ENCODE measurements at regions not wholly inside any gene's neighbourhood (a gene's known extent, or its start where the extent isn't known, plus 50 kb on each side); places are given as distances from the start of the nearest gene placed in this dataset.

GRCh38 chr11:39220501-39221230 is 2238.8 kb downstream of the LRRC4C start:
- no peaks in the 10 kb centered on the region for H3K79me2 ChIP-seq (ENCODE audit: insufficient read depth, low read length)
- ChIA-PET RAD21 (ENCODE audit: low non-redundant PET in 1 of 2, low total read pairs in 2 of 2, uncharacterized antibody in 2 of 2, unreplicated experiment in 2 of 2) (no interaction called here), POLR2A (no interaction called here), CTCF (no interaction called here)
- no peak overlapping the region for H2AFZ ChIP-seq (ENCODE audit: low read depth, low read length, poor library complexity, severe bottlenecking)
- intact Hi-C loops (cut with micrococcal nuclease): no loop called here
- H3K4me1 ChIP-seq (ENCODE audit: control insufficient read depth in 1 of 2, insufficient read depth in 2 of 2, low read length in 2 of 2): no peaks in the 10 kb centered on the region
- no peak for DNase-seq (ENCODE audit: low read depth, low spot score)
- no peak for TF ChIP-seq POLR2A (IDR thresholded peaks at IDR 0.05; ENCODE audit: borderline replicate concordance, extremely low read depth, insufficient read depth, insufficient read length)
- TF ChIP-seq CTCF (IDR thresholded peaks at IDR 0.05 in 2 of 3, conservative IDR thresholded peaks at IDR 0.05 in 1 of 3; ENCODE audit: borderline replicate concordance in 1 of 3, insufficient read depth in 1 of 3, low read depth in 2 of 3, low read length in 2 of 3): no peak
- TF ChIP-seq CBX3 (IDR thresholded peaks at IDR 0.05; ENCODE audit: low read depth): no peak
- no peak for TF ChIP-seq FOSL1 (IDR thresholded peaks at IDR 0.05; ENCODE audit: low read depth)
- no peak for TF ChIP-seq YY1 (IDR thresholded peaks at IDR 0.05; ENCODE audit: extremely low read depth, insufficient replicate concordance, low read depth, low read length)
- TF ChIP-seq SRF (IDR thresholded peaks at IDR 0.05; ENCODE audit: low read depth): no peak
- TF ChIP-seq ZBTB33 (IDR thresholded peaks at IDR 0.05; ENCODE audit: extremely low read depth, insufficient replicate concordance, low read length): no peak
- no peak for TF ChIP-seq REST (IDR thresholded peaks at IDR 0.05; ENCODE audit: low read depth)
- TF ChIP-seq JUND (IDR thresholded peaks at IDR 0.05): no peak
- no peak for TF ChIP-seq EGR1 (IDR thresholded peaks at IDR 0.05; ENCODE audit: low read depth)
- no peak for TF ChIP-seq ATF3 (IDR thresholded peaks at IDR 0.05)
- TF ChIP-seq EZH2phosphoT487 (IDR thresholded peaks at IDR 0.05; ENCODE audit: borderline replicate concordance): no peak
- TF ChIP-seq RAD21 (IDR thresholded peaks at IDR 0.05; ENCODE audit: low read depth): no peak
- no peak for TF ChIP-seq MAX (IDR thresholded peaks at IDR 0.05)
- TF ChIP-seq SP1 (IDR thresholded peaks at IDR 0.05; ENCODE audit: low read depth): no peak
- TF ChIP-seq ZFX (IDR thresholded peaks at IDR 0.05): no peak
- TF ChIP-seq TCF7L2 (IDR thresholded peaks at IDR 0.05; ENCODE audit: borderline replicate concordance, extremely low read depth, insufficient read depth, insufficient read length): no peak
- no peak for TF ChIP-seq EZH2 (IDR thresholded peaks at IDR 0.05)
- TF ChIP-seq POLR2AphosphoS5 (IDR thresholded peaks at IDR 0.05; ENCODE audit: low read depth, low read length): no peak
- no peaks in the 10 kb centered on the region for H3K27me3 ChIP-seq (ENCODE audit: insufficient read depth, low read length)
- no TSS peak for BruUV-seq (replicated peaks)
- no peak overlapping the region for H3K9ac ChIP-seq (ENCODE audit: low read length)
- H4K20me1 ChIP-seq (ENCODE audit: insufficient read depth): no peaks in the 10 kb centered on the region
- H3K36me3 ChIP-seq (ENCODE audit: control insufficient read depth in 1 of 2, insufficient read depth in 2 of 2, low read length in 2 of 2): no peaks in the 10 kb centered on the region
- H3K4me3 ChIP-seq (replicated peaks in 1 of 2; ENCODE audit: low read depth in 1 of 2, low read length in 2 of 2): no peak overlapping the region
- ATAC-seq: no peak
- no peaks in the 10 kb centered on the region for H3K9me2 ChIP-seq (ENCODE audit: insufficient read depth)
- no peak overlapping the region for H3K4me2 ChIP-seq (ENCODE audit: low read length)
- H3K9me3 ChIP-seq (ENCODE audit: control insufficient read depth in 1 of 2, insufficient read depth in 1 of 2, low read depth in 1 of 2, low read length in 2 of 2): peaks cover 0 to 14% of the 10 kb centered on the region in 2 experiments; a peak in 1 of 4 replicates
- no peak overlapping the region for H3K27ac ChIP-seq (ENCODE audit: low read depth, low read length)
